GM21367 (cell line): ENCODE measurements at regions not wholly inside any gene's neighbourhood (a gene's known extent, or its start where the extent isn't known, plus 50 kb on each side); places are given as distances from the start of the nearest gene placed in this dataset.

Source experiments
- ATAC-seq: cut with Tn5 transposase; IDR thresholded peaks from one replicate; pipeline ENCODE4 v1.9.1; 2021; ENCODE audit not compliant: unreplicated experiment

DNA sequence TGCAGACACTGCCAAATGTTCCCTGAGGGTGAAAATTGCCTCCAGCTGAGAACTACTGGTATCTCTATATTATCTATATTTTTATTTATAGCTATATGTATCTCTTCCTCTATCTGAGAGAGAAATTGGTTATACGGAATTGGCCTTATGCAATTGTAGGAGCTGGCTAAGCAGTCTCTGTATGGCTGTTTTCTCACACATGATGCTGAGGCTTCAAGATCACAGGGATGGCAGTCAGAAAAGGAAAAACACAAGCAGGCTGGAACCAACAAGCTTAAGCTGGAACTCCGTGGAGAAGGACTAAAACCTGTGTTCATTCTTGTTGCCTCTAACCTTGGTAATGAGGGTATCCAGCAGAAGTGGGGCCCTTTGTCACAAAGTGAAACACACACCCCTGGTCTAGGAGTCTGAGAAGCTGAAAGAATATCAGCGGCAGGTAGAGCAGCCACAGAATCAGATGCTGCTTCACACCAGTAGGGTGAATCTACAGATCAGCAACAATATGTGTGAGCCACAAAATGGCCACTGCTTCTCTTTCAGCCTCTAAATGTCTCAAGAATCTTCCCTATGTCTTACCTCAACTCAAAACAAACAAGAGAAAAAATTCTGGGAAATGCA, 166.5 kb upstream of the PPP1R2C start:
- no peak for ATAC-seq

DNA sequence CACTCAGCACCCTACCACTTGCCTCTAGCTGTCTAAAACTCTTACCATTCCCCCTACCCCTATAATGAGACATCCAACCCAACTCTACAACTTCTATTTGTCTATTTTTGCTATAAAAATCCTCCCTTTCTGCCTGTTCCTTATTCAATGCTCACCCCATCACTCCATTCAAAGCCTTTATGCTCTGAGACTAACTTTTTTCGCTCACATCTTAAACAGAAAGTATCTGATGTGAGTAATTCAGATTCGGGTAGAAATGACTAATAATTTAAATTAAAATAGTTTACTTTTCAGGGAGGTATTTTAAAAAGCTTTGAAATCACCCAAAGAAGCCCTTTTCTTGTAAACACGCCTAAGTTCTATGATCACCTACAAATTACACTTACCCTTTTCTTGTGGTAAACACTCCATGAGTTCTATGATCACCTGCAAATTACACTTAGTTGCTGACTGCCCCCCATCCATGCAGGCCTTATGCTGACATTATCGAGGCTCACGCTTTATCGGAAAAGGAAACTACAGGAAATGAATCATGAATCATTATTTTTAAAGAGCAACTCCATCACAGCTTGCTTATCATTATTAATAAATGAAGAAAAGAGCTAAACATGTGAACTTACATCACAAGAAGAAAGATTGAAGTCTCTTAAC, 168.7 kb upstream of the PPP1R2C start:
- no peak for ATAC-seq

DNA sequence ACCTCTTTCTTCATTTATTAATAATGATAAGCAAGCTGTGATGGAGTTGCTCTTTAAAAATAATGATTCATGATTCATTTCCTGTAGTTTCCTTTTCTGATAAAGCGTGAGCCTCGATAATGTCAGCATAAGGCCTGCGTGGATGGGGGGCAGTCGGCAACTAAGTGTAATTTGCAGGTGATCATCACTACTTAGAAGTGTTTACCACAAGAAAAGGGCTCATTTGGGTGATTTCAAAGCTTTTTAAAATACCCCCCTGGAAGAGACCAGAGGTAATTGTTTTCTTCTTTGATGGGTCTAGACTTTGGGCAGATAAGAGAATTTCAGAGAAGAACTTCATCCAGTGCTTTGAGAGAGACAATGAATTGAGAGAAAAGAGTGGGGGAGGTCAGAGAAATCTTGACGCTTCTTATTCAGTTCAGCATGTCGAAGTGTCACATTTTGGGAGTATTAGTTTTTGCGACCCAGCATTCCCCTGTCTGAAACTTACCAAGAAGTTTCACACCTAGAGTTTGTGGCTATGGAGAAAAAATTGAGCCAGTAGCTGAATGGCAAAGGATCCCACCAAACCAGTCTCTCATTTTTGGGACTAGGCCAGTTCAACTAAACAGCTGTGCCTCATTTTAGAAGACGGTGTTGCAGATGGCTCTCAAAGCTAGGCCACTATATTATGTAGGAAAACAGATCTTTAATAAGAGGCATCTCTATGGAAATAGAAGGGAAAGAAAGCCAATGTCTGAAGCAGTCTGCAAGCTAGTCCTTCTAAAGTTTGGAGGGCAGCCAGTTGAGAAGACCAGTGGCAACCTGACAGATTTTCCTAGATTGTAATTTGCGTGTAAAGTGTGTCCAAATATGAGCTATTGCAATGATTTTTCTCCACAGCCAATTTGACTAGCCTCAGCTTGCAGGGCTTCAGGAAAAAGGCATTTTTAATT, 171.0 kb upstream of the PPP1R2C start:
- ATAC-seq: no peak

DNA sequence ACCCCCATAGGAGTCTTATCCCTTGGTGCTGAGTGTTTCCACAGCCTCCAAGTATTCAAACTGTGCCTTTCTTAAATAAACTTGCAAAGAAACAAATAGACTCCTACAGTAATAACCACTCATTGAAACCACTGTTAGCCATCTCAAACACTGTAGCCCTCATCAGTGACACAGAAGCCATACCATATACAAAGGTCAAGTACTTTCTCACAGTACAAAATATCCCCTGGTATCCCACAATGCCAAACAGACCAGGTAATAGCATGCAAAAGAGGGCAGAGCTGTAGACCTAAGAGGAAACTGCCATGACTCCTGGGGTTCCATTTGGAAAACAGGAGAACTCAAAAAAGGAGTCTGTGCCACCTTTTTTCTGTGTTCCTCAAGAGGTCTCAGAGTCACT, 173.8 kb upstream of the PPP1R2C start:
- no peak for ATAC-seq

DNA sequence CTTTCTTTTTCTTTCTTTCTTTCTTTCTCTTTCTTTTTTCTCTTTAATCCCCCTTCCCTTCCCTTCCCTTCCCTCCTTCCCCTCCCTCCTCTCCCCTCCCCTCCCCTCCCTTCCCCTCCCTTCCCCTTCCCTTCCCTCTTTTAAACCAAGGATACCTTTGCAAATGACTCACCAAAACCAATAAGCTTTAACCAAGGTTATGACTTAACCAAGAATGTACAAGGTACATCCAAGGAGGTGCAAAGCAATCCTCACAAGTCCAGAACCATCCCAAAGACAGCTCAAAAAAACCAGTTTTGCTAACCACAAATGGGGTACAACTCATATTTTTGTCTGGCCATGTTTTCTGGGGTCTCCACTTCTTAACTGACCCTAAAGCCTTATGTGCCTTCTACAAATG, 174.7 kb upstream of the PPP1R2C start:
- ATAC-seq: no peak

DNA sequence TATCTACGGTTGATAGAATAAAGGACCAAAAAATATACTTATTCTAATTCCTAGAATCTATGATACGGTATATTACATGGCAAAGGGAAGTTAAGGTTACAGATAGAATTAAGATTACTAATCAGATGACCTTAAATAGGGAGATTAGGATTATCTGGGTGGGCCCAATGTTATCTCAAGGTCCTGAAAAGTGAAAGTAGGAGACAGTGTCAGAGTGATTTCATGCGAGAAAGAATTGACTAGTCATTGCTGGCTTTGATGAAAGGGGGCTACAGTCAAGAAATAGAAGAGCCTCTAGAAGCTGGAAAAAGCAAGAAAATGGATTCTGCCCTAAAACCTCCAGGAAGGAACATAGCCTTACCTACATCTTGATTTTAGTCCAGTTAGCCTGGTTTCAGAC, 176.9 kb upstream of the PPP1R2C start:
- ATAC-seq: no peak

DNA sequence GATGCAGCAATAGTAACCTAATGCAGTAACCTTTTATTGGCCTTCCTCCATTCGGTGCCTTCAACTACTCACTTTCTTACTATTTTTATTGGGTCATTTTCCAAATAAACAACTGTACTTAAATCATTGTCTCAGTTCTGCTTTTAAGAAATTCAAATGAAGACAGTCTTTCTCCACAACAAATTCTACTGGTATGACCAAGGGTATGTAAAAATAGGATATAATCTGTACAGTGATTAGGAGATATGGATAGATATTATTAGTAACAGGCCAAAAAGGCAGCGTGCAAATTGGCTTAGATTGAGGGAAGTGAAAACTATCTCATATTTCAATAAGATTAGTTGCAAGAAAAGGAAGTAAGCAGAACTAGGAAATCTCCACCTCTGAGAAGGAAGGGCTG, 177.4 kb upstream of the PPP1R2C start:
- ATAC-seq: peak; percentile 83

DNA sequence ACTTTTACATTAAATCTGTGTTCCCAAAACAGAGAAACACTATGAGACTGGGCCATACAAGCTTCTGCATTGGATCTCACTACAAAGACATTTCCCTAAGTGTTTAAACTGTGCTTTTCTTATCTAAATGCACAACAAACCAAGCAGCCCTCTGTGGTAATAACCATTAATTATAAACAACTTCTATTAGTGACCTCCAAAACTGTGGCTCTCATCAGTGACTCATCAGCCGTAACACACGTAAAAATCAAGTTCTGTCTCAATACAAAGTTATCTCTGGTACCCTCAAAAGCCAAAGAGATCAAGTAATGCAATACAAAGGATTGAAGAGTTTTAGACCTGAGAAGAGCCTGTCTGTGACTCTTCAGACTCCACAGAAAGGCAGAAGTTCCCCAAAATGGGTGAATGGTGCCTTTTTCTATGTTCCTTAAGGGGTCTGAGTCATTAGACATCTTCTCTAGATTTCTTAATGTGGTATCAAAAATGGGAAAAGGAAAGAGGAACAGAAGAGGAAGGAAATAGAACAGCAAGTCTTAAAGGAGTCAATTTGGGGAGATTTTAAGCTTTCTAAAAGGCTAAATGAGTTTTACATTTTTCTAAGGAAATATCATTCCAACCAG, 189.8 kb upstream of the PPP1R2C start:
- no peak for ATAC-seq

DNA sequence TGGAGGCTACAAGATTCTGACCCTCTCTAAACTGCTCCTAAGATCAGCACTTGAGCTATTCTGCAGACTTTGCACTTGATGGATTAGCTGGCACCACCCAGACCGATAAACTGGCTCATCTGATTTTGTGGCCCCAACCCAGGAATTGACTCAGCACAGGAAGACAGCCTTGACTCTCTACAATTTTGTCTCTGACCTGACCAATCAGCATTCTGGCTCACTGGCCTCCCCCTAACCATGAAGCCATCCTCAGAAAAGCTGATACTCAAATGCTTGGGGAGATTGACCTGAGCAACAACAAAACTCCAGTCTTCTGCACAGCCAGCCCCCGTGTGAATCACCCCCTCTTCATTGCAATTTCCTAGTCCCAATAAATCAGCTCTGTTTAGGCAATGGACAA, 195.4 kb upstream of the PPP1R2C start:
- ATAC-seq: no peak

DNA sequence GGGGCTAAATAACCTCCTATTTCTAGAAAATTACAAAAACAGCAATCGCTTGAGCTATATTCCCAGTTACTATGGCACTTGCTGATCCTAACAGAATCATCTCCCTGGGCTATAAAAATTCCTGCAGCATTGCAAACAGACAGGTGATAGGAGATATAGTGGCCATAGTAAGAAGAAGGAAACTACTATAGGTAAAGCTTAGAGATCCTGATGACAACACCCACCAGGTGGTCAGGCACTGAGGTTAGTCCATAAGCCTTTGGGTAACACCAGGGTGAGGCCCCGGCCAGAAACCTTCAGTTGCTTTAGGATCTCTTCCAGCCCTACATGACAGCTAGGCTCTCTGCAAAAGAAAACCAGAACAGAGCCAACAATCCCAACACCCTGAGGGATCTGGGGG, 197.9 kb upstream of the PPP1R2C start:
- ATAC-seq: no peak

DNA sequence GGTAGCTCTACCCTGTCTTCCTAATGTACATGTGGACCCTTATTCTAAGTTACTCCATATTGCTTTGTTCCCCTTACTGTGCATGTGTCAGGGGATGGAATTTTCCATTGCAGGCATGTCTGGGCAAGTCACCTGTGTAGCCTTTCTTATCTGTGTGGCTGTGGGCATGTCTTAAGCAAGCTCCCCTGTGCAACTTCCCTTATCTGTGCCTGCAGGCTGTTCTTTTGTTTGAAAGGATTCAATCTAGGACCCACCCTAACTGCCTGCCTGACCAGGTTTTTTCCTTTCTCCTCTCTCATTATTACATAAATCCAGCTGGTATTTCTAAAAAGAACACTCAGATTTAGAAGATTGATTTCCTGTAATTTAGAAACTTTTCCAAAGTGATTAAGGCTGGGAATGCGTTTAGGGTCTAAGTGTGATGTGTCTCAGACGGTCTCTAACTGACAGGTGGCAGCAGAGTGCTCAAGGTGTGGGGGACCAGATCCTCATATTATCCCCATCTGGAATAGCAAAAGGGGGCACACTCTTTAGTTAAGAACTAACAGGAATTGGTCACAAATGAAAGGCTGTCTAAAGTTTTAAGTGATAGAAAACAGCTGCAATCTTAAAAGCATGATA, 198.9 kb upstream of the PPP1R2C start:
- no peak for ATAC-seq

DNA sequence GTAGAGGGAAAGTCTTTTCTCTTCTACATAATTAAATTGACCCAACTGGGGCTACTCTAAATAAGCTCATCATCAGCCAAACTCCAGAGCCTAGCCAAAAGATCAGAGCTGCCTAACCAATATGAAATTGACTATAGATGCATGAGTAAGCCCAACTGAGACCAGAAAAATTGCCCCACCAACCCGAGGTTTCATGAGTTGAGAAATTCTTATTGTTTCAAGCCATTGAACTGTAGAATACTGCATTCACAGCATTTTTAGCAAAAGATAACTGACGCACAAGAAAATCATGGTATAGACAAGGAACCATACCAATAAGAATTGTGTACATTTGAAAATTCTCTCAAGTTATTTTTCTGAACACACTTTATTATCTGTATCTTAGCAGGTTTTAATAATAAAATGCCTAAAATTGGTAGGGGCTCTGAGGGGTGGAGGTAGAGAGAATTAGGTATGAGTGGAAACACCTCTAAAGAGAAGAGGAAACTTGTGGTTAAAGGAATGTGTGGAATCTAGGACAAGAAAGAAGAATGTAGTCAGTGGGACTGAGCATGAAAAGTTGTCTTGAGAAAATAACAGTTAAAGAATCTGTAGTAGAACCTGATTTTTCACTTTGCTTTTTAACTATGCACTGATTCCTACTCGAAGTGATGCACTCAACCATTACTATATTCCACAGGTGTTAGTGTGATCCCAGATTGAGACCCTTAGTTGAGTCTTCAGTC, 200.9 kb upstream of the PPP1R2C start:
- ATAC-seq: no peak

DNA sequence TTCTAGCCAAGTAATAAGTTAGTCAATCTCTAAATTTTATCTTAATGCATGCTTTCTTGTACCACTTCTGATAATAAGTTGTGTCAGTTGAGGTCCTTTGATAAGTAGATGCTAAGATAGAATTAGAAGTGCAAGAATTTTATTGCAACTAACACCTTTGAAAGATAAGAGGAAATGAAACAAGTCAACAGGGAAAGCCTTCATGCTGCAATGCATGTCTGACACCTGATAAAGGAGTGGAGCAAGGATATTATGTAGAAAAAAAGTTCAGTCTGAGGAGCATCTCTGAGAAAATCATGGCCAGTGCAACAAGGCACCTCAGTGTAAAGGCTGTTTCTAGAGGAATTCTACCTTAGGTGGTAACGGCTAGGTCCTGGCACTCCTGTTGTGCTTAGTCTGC, 210.7 kb upstream of the PPP1R2C start:
- no peak for ATAC-seq

DNA sequence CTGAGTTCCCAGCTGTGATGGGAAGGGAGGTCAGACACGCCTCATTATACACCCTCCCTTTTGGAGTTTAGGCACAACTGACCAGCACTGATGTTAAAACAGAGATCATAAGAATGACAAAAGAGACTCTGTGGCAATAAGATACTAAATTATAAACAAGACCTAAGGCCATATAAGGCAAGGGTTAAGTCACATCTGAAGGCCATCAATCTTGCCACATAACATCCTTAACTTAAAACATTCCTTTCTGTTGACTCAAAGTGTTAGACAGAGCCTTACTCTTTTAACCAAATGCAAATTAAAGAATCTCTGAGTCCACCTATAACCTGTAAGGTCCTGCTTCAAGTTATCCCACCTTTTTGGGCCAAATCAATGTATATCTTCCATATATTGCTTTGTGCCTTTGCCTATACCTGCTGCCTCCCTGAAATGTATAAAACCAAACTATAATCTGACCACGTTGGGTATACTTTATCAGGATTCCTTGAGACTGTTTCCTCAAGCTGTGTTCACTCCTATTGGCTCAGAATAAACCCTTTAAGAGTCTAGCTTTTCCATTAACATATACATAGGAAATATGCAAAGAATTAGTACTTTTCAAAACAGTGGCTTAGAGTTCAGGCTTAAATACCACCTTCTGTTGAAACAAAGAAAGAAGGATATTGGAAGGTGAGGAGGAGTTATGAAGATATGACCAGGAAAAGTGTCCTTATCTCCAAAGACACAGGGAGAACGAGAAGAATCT, 214.4 kb upstream of the PPP1R2C start:
- no peak for ATAC-seq

DNA sequence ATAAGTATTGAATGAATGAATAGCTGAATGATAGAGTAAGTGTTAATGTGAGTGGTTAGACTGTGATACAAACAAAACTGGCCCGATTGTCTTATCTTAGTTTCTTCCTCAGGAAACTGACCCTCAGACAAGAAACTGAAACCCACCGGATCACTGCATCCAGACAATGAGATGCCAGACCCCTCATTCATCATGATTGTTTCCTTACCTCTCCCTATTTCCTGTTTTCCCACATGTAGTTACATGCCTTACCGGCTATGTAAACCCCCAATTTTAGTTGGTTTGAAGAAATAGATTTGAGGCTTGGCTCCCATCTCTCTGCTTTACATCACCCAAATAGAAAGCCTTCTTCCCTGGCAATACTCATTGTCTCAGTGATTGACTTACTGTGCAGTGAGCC, 218.9 kb upstream of the PPP1R2C start:
- no peak for ATAC-seq

DNA sequence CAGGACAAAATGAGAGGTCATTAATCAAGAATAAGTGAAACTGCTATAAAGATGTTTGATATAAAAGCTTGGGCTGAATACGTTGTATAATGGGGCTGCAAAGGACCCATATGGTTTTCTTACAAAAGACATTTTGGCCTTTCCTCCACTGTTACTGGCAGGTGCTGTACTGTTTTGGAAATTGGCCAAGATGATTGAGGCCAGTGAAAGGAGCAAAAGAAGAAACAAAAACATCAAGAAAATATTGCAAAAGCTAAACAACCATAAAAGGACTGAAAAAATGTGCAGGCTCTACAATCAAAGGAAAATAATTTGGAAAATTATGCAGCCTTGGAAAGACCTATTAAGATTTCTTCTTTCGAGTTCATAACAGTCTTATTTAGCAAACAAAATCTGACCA, 222.2 kb upstream of the PPP1R2C start:
- no peak for ATAC-seq

DNA sequence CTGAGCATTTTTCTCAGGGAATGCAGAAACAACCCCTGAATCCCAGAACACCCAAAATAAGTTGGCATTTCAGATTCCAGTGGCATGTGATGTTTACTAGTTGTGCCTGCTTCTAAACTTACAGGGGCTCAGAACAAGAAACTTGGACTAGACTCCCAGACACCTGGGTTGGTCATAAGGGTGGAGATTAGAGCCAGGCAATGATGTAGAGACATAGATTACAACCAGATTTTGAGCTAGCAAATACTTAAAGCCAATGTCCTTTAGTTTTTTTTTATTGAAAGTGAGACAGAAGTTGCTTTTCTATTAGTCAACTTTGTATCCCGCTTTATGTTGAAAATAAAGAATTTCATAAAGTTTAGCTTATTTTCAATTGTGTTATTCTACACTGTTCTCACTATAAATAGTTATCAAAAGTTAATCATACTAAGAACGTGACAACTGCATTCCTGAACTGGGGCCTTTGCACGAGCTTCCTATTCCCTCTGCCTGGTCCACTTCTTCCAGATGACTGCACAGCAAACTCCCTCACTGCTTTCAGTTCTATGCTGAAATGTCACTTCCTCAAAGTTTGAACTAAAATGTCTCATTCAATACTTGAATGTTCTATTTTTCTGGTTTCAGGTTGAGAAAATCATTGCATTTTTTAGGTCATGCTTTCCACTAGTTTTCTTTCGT, 224.7 kb upstream of the PPP1R2C start:
- ATAC-seq: peak; percentile 73

DNA sequence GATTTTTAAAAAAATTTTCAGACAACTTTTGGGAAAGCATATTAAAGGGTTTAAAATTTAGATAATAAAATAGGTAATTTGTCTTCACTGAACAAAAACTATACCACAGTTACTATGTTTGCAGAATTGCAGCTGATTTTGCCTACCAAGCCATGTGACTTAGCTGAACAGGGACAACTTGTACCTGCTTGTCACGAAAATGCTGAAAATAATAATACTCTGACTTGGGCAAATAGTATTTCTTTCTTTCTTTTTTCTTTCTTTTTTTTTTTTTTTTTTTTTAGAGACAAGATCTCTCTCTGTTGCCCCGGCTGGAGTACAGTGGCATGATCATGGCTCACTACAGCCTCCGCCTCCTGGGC, 225.2 kb upstream of the PPP1R2C start:
- peak; percentile 23 for ATAC-seq

DNA sequence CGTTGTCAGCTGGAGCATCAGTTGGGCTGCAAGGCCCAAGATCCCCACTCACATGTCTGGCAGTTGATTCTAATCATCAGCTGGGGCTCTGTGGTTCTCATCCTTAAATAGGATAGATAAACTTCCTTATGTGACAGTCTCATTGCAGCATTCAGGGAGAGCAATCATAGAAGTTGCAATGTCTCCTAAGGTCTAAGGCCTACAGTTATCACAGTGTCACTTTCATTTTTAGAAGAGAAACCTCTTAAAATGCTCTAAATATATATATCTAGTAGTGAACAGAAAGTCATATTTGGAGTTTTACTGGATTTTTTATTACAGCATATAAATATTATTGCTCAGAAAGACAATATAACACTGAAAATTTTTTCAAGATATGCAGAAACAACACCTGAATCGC, 226.0 kb upstream of the PPP1R2C start:
- ATAC-seq: no peak
